DOHH2 (cell line): ENCODE measurements at regions not wholly inside any gene's neighbourhood (a gene's known extent, or its start where the extent isn't known, plus 50 kb on each side); places are given as distances from the start of the nearest gene placed in this dataset.
A peak's percentile ranks its signal among the peaks of the same experiment; 100 is the strongest.

Experiments used
- H3F3A ChIP-seq: fragments of 200-600 bp; sonication (generic), shearing (Covaris generic); 2 replicates; pipeline ENCODE4 v1.6.0; 2016; ENCODE audit warnings: antibody characterized with exemption, mild to moderate bottlenecking; ENCODE audit not compliant: control insufficient read depth, insufficient read depth
- H3K27ac ChIP-seq: fragments of 200-600 bp; sonication (generic); 2 replicates; pipeline ENCODE4 v1.5.1; 2014; ENCODE audit warnings: low read depth, mild to moderate bottlenecking, low read length, moderate library complexity
- H3K27me3 ChIP-seq: fragments of 200-600 bp; sonication (generic); 2 replicates; pipeline ENCODE4 v1.6.1; 2014; ENCODE audit warnings: mild to moderate bottlenecking, low read length, mixed read lengths; ENCODE audit not compliant: control insufficient read depth
- H3K36me3 ChIP-seq: fragments of 200-600 bp; sonication (generic); 2 replicates; pipeline ENCODE4 v1.6.1; 2014; ENCODE audit warnings: mild to moderate bottlenecking, low read length, moderate library complexity, mixed read lengths; ENCODE audit not compliant: control insufficient read depth
- H3K4me1 ChIP-seq: fragments of 200-600 bp; sonication (generic); 2 replicates; pipeline ENCODE4 v1.6.1; 2014; ENCODE audit warnings: mild to moderate bottlenecking, low read length, mixed read lengths; ENCODE audit not compliant: control insufficient read depth
- H3K4me2 ChIP-seq: fragments of 200-600 bp; sonication (generic); 2 replicates; pipeline ENCODE4 v1.6.0; 2014; ENCODE audit warnings: mild to moderate bottlenecking, low read length, moderate library complexity
- H3K4me3 ChIP-seq: fragments of 200-600 bp; sonication (generic); 2 replicates; pipeline ENCODE4 v1.5.1; 2014; ENCODE audit warnings: mild to moderate bottlenecking, low read length, mixed read lengths
- H3K79me2 ChIP-seq: fragments of 200-600 bp; sonication (generic); 2 replicates; pipeline ENCODE4 v1.6.1; 2014; ENCODE audit warnings: mild to moderate bottlenecking, low read length, mixed read lengths; ENCODE audit not compliant: control insufficient read depth
- H3K9me2 ChIP-seq: fragments of 200-600 bp; sonication (generic); replicated peaks from 2 replicates; pipeline ENCODE4 v1.6.1; 2014; ENCODE audit warnings: mild to moderate bottlenecking, low read length, mixed read lengths; ENCODE audit not compliant: control insufficient read depth
- H3K9me3 ChIP-seq: fragments of 200-600 bp; sonication (generic); 2 replicates; pipeline ENCODE4 v1.6.1; 2014; ENCODE audit warnings: antibody characterized with exemption, low read length, mixed read lengths; ENCODE audit not compliant: control insufficient read depth, insufficient read depth
- H4K20me1 ChIP-seq: fragments of 200-600 bp; sonication (generic); 2 replicates; pipeline ENCODE4 v1.6.0; 2014; ENCODE audit warnings: low read depth, mild to moderate bottlenecking, antibody characterized with exemption, low read length, moderate library complexity; ENCODE audit not compliant: control insufficient read depth, insufficient read depth
- CTCF ChIP-seq: fragments of 200-600 bp; sonication (generic); IDR thresholded peaks from one replicate; pipeline ENCODE4 v1.5.1; 2014; ENCODE audit warnings: antibody characterized with exemption, mild to moderate bottlenecking, low read depth, low read length; ENCODE audit not compliant: poor library complexity, severe bottlenecking
- EZH2phosphoT487 ChIP-seq: fragments of 200-600 bp; sonication (generic); IDR thresholded peaks from 2 replicates; pipeline ENCODE4 v1.6.1; 2017; ENCODE audit warnings: borderline replicate concordance, mild to moderate bottlenecking, antibody characterized with exemption, low read length, moderate library complexity, mixed read lengths

GRCh38 chr20:24102290-24102689 lies 113.7 kb upstream of the GGTLC1 start:
- Histone ChIP-seq H3K9me2 (no peaks in the 10 kb centered on the region), H4K20me1 (no peaks in the 10 kb centered on the region), H3K27me3 (no peaks in the 10 kb centered on the region), H3K79me2 (no peaks in the 10 kb centered on the region), H3K36me3 (no peaks in the 10 kb centered on the region), H3K9me3 (no peaks in the 10 kb centered on the region), H3K4me1 (no peaks in the 10 kb centered on the region), H3K4me3 (no peak overlapping the region), H3K4me2 (no peak overlapping the region), H3K27ac (no peak overlapping the region), H3F3A (no peaks in the 10 kb centered on the region)
- TF ChIP-seq EZH2phosphoT487 (no peak), CTCF (peak; percentile 41)

- Histone ChIP-seq H3K79me2 (no peaks in the 10 kb centered on the region), H3K4me1 (no peaks in the 10 kb centered on the region), H3K4me2 (no peak overlapping the region), H3K27ac (no peak overlapping the region), H3K9me3 (no peaks in the 10 kb centered on the region), H3K9me2 (no peaks in the 10 kb centered on the region), H3K36me3 (no peaks in the 10 kb centered on the region), H3K27me3 (no peaks in the 10 kb centered on the region), H4K20me1 (no peaks in the 10 kb centered on the region), H3K4me3 (no peak overlapping the region), H3F3A (no peaks in the 10 kb centered on the region)
- TF ChIP-seq CTCF (peak; percentile 79), EZH2phosphoT487 (no peak)
Observed at GRCh38 chr20:24100370-24101011, 111.9 kb upstream of the GGTLC1 start.

DNA sequence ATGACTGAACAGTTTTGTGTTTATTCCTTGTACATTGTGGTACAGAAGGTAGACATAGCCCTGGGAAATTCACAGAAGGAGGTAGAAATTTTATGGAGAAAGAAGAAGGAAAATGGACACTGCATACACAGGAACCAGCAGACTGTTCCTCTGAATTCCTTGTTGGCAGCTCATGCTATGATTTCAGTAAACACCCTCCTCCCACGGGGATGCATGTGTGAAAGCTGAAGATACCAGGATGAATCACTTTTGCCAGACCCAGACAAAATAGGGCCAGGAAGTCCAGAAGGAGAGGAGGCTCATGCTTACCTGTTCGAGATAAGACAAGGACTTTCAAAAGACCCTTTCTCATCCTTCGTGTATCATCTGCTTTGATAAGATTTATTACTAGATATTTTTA lies 110.3 kb upstream of the GGTLC1 start:
- Histone ChIP-seq H3K27me3 (no peaks in the 10 kb centered on the region), H3K79me2 (no peaks in the 10 kb centered on the region), H3K9me3 (no peaks in the 10 kb centered on the region), H3K36me3 (no peaks in the 10 kb centered on the region), H3K4me2 (no peak overlapping the region), H3K4me3 (no peak overlapping the region), H3K27ac (no peak overlapping the region), H3K9me2 (no peaks in the 10 kb centered on the region), H4K20me1 (no peaks in the 10 kb centered on the region), H3F3A (no peaks in the 10 kb centered on the region), H3K4me1 (no peaks in the 10 kb centered on the region)
- TF ChIP-seq CTCF: no peak
- no peak for TF ChIP-seq EZH2phosphoT487
